ENCODE measurements at regions not wholly inside any gene's neighbourhood (a gene's known extent, or its start where the extent isn't known, plus 50 kb on each side); places are given as distances from the start of the nearest gene placed in this dataset.

- Histone ChIP-seq H3K79me2 (ENCODE audit: control insufficient read depth, insufficient read depth, low read length) (no peaks in the 10 kb centered on the region), H3K9ac (ENCODE audit: insufficient read depth, low read length) (no peak overlapping the region), H3K27ac (ENCODE audit: insufficient read depth, low read length) (no peak overlapping the region), H3K4me3 (replicated peaks in 1 of 4; ENCODE audit: control extremely low read depth in 1 of 4, insufficient read depth in 1 of 4, low read depth in 3 of 4, low read length in 4 of 4) (no peak overlapping the region), H3K4me1 (ENCODE audit: control insufficient read depth, extremely low read depth, insufficient read depth, low read length) (peaks cover 5% of the 10 kb centered on the region), H4K20me1 (ENCODE audit: control insufficient read depth, extremely low read depth, insufficient read depth, low read length) (no peaks in the 10 kb centered on the region), H3K9me3 (ENCODE audit: control insufficient read depth, insufficient read depth, low read depth, low read length) (no peaks in the 10 kb centered on the region), H3K4me2 (ENCODE audit: extremely low read depth, insufficient read depth, low read length) (no peak overlapping the region), H2AFZ (ENCODE audit: low read length) (no peak overlapping the region), H3K36me3 (ENCODE audit: control insufficient read depth, insufficient read depth, low read length) (no peaks in the 10 kb centered on the region), H3K27me3 (ENCODE audit: control insufficient read depth, insufficient read depth, low read length) (no peaks in the 10 kb centered on the region)
- TF ChIP-seq CTCF (conservative IDR thresholded peaks at IDR 0.05 in 1 of 2, IDR thresholded peaks at IDR 0.05 in 1 of 2; ENCODE audit: low read depth in 1 of 2, low read length in 2 of 2) (no peak), EZH2 (IDR thresholded peaks at IDR 0.05; ENCODE audit: low read length, missing control alignments) (no peak)
- peak; percentile 35 to 61 for DNase-seq (ENCODE audit: low read depth in 2 of 2)
Observed at GRCh38 chr6:14721103-14721758, 524.6 kb upstream of the JARID2 start.

- Histone ChIP-seq H3K9me3 (ENCODE audit: control insufficient read depth, insufficient read depth, low read depth, low read length) (no peaks in the 10 kb centered on the region), H3K4me3 (replicated peaks in 1 of 4; ENCODE audit: control extremely low read depth in 1 of 4, insufficient read depth in 1 of 4, low read depth in 3 of 4, low read length in 4 of 4) (no peak overlapping the region), H2AFZ (ENCODE audit: low read length) (no peak overlapping the region), H3K4me1 (ENCODE audit: control insufficient read depth, extremely low read depth, insufficient read depth, low read length) (peaks cover 5% of the 10 kb centered on the region), H3K36me3 (ENCODE audit: control insufficient read depth, insufficient read depth, low read length) (no peaks in the 10 kb centered on the region), H3K27ac (ENCODE audit: insufficient read depth, low read length) (no peak overlapping the region), H3K4me2 (ENCODE audit: extremely low read depth, insufficient read depth, low read length) (no peak overlapping the region), H4K20me1 (ENCODE audit: control insufficient read depth, extremely low read depth, insufficient read depth, low read length) (no peaks in the 10 kb centered on the region), H3K27me3 (ENCODE audit: control insufficient read depth, insufficient read depth, low read length) (no peaks in the 10 kb centered on the region), H3K9ac (ENCODE audit: insufficient read depth, low read length) (no peak overlapping the region), H3K79me2 (ENCODE audit: control insufficient read depth, insufficient read depth, low read length) (no peaks in the 10 kb centered on the region)
- DNase-seq (ENCODE audit: low read depth in 2 of 2), result no peak
- TF ChIP-seq EZH2 (IDR thresholded peaks at IDR 0.05; ENCODE audit: low read length, missing control alignments), result no peak
- no peak for TF ChIP-seq CTCF (conservative IDR thresholded peaks at IDR 0.05 in 1 of 2, IDR thresholded peaks at IDR 0.05 in 1 of 2; ENCODE audit: low read depth in 1 of 2, low read length in 2 of 2)
Observed at GRCh38 chr6:14722001-14722562, 523.8 kb upstream of the JARID2 start.

- H3K27ac ChIP-seq (ENCODE audit: insufficient read depth, low read length), result no peak overlapping the region
- no peak overlapping the region for H3K4me2 ChIP-seq (ENCODE audit: extremely low read depth, insufficient read depth, low read length)
- no peak overlapping the region for H3K4me3 ChIP-seq (replicated peaks in 1 of 4; ENCODE audit: control extremely low read depth in 1 of 4, insufficient read depth in 1 of 4, low read depth in 3 of 4, low read length in 4 of 4)
- H4K20me1 ChIP-seq (ENCODE audit: control insufficient read depth, extremely low read depth, insufficient read depth, low read length), result no peaks in the 10 kb centered on the region
- TF ChIP-seq CTCF (conservative IDR thresholded peaks at IDR 0.05 in 1 of 2, IDR thresholded peaks at IDR 0.05 in 1 of 2; ENCODE audit: low read depth in 1 of 2, low read length in 2 of 2), result no peak
- TF ChIP-seq EZH2 (IDR thresholded peaks at IDR 0.05; ENCODE audit: low read length, missing control alignments), result no peak
- no peaks in the 10 kb centered on the region for H3K36me3 ChIP-seq (ENCODE audit: control insufficient read depth, insufficient read depth, low read length)
- no peak for DNase-seq (ENCODE audit: low read depth in 2 of 2)
- H3K9ac ChIP-seq (ENCODE audit: insufficient read depth, low read length), result no peak overlapping the region
- H3K79me2 ChIP-seq (ENCODE audit: control insufficient read depth, insufficient read depth, low read length), result no peaks in the 10 kb centered on the region
- H2AFZ ChIP-seq (ENCODE audit: low read length), result no peak overlapping the region
- H3K27me3 ChIP-seq (ENCODE audit: control insufficient read depth, insufficient read depth, low read length), result no peaks in the 10 kb centered on the region
- no peaks in the 10 kb centered on the region for H3K9me3 ChIP-seq (ENCODE audit: control insufficient read depth, insufficient read depth, low read depth, low read length)
- H3K4me1 ChIP-seq (ENCODE audit: control insufficient read depth, extremely low read depth, insufficient read depth, low read length), result peaks cover 5% of the 10 kb centered on the region
Observed at GRCh38 chr6:14722704-14723103, 523.2 kb upstream of the JARID2 start.
